Stimulated activated naive CD8-positive, alpha-beta T cell treated with anti-CD3 and anti-CD28 coated beads, Interleukin-15, amount 100 ng/mL, for 72 hours (primary cell): ENCODE measurements at regions not wholly inside any gene's neighbourhood (a gene's known extent, or its start where the extent isn't known, plus 50 kb on each side); places are given as distances from the start of the nearest gene placed in this dataset.
"Not testable (repeated sequence)": the region's sequence is repeated elsewhere in the genome, so short reads cannot be mapped to it uniquely, and the experiment has no call there.

Experiments
- ATAC-seq: fragments of 150-1000 bp; cut with Tn5 transposase; 2 replicates; pipeline ENCODE4 v1.10.0; 2021; ENCODE audit warnings: mild to moderate bottlenecking, moderate library complexity
- DNase-seq, 2 donors: peaks; one replicate each; pipeline ENCODE4 v3.0.0; 2021 to 2022
- H3K27ac Mint-ChIP-seq, 2 donors: one replicate each; pipeline ENCODE4 v1.8.0; 2022; ENCODE audit warnings: mild to moderate bottlenecking in 2 of 2, mixed read lengths in 2 of 2, moderate library complexity in 2 of 2
- H3K27me3 Mint-ChIP-seq: one replicate; pipeline ENCODE4 v1.8.0; 2022; ENCODE audit warnings: mixed read lengths
- H3K4me1 Mint-ChIP-seq: one replicate; pipeline ENCODE4 v1.8.0; 2022; ENCODE audit warnings: mild to moderate bottlenecking, mixed read lengths
- H3K4me3 Mint-ChIP-seq, 2 donors: one replicate each; pipeline ENCODE4 v1.8.0; 2022; ENCODE audit warnings: mild to moderate bottlenecking in 2 of 2, mixed read lengths in 2 of 2, moderate library complexity in 1 of 2
- H3K9me3 Mint-ChIP-seq, 2 donors: one replicate each; pipeline ENCODE4 v1.8.0; 2022; ENCODE audit warnings: mixed read lengths in 2 of 2

DNA sequence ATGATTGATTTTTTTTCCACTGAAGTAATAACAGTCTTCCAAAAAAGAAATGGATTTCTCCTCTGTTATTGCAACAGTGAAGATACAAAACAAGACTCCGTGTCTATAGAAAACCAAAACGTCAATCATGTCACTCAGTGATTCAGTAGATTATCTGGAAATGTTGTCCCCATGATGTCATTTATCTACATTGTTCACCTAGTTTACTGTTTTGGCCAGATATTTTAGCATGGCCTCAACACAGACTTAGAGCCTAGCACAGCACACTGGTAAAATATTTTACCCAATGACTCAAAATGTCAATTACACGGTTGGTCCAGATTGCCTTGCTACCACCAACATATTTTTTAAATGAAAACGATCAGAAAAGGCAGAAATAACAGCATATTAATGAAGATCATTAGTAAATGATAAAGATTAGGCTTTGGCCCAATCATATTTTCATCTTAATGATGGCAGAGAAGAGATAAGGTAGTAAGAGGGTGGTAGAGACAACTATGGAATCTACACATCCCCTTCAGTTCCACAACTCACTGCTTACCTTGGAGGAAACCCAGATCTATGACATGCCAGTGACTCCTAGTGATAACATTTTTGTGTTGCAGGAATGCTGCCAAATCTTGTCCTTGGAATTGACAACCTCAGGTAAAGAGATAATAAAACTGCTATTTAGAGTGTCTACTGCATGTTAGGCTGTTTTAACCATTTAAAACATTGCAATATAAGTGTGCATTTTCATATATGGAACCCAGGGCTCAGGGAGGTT, 347.7 kb upstream of the ARPP21 start:
- Mint-ChIP-seq H3K4me3 (no peak overlapping the region), H3K9me3 (peaks cover 0 to 13% of the 10 kb centered on the region in 2 donors), H3K4me1 (peaks cover 12% of the 10 kb centered on the region), H3K27me3 (peaks cover 15% of the 10 kb centered on the region), H3K27ac (no peak overlapping the region)
- no peak for DNase-seq
- no peak for ATAC-seq

DNA sequence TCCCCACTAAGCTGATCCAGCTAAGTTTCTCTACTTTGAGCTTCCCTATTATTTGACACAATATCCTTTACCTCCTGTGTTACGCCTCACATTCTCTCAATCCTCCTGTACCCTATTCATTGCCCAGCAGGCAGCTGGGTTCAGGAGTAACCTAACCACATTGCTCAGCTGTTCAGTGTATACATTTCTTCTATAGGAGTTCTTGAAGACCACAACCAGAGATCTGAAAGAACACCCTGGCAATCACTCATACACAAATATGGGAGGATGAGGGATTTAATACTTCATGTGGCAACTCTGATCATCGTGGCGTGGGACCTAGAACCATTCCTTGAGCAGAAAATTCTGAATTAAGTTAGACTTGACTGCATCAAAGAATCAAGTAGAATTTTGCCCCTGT, 346.8 kb upstream of the ARPP21 start:
- H3K27me3 Mint-ChIP-seq: peaks cover 15% of the 10 kb centered on the region
- ATAC-seq (no peak), DNase-seq (no peak)
- peaks cover 12% of the 10 kb centered on the region for H3K4me1 Mint-ChIP-seq
- H3K27ac Mint-ChIP-seq: no peak overlapping the region
- peaks cover 0 to 14% of the 10 kb centered on the region in 2 donors for H3K9me3 Mint-ChIP-seq
- H3K4me3 Mint-ChIP-seq: no peak overlapping the region

DNA sequence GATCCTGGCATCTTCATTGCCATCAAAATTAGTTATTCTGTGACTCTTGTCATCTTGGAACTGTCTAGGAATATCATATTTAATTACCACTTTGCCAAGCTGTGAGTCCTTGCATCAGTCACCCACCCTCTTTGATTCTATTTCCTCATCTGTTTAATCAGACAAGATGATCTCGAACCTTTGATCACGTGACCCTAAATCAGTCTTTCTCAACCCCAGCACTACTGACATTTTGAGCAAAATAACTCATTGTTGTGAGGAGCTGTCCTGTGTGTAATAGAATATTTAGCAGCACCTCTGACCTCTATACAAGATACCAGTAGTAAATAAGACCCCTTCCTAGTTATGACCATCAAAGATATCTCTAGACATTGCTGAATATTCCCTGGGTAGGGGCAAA, 343.4 kb upstream of the ARPP21 start:
- H3K9me3 Mint-ChIP-seq: peaks cover 0 to 7% of the 10 kb centered on the region in 2 donors
- H3K4me3 Mint-ChIP-seq: no peak overlapping the region
- H3K4me1 Mint-ChIP-seq: peaks cover 12% of the 10 kb centered on the region
- peaks cover 8% of the 10 kb centered on the region for H3K27me3 Mint-ChIP-seq
- DNase-seq (no peak), ATAC-seq (no peak)
- no peak overlapping the region for H3K27ac Mint-ChIP-seq

GRCh38 chr3:35296533-35296932, 342.8 kb upstream of the ARPP21 start:
- peaks cover 12% of the 10 kb centered on the region for H3K4me1 Mint-ChIP-seq
- ATAC-seq (peak; percentile 98), DNase-seq (peak; percentile 40 to 63)
- H3K27ac Mint-ChIP-seq: peak overlapping the region in 1 of 2 donors; percentile 62
- peak overlapping the region in 1 of 2 donors; percentile 11 for H3K4me3 Mint-ChIP-seq
- peaks cover 0 to 7% of the 10 kb centered on the region in 2 donors for H3K9me3 Mint-ChIP-seq
- H3K27me3 Mint-ChIP-seq: peaks cover 8% of the 10 kb centered on the region

- H3K9me3 Mint-ChIP-seq, H3K27ac Mint-ChIP-seq, ATAC-seq, H3K4me3 Mint-ChIP-seq: not testable (repeated sequence)
- DNase-seq: peak in 1 of 2 donors; percentile 14
- Mint-ChIP-seq H3K4me1 (peaks cover 12% of the 10 kb centered on the region), H3K27me3 (peaks cover 12% of the 10 kb centered on the region)
Measured at GRCh38 chr3:35296944-35297343, 342.4 kb upstream of the ARPP21 start.

- DNase-seq (no peak), ATAC-seq (no peak)
- no peaks in the 10 kb centered on the region for H3K4me1 Mint-ChIP-seq
- H3K27ac Mint-ChIP-seq: no peak overlapping the region
- no peaks in the 10 kb centered on the region for H3K9me3 Mint-ChIP-seq
- H3K27me3 Mint-ChIP-seq: peaks cover 7% of the 10 kb centered on the region
- H3K4me3 Mint-ChIP-seq: no peak overlapping the region
Measured at GRCh38 chr3:35305406-35305805, 333.9 kb upstream of the ARPP21 start.

GRCh38 chr3:35307296-35307695, 332.0 kb upstream of the ARPP21 start:
- Mint-ChIP-seq H3K27me3 (no peaks in the 10 kb centered on the region), H3K27ac (no peak overlapping the region), H3K4me1 (no peaks in the 10 kb centered on the region), H3K4me3 (no peak overlapping the region), H3K9me3 (no peaks in the 10 kb centered on the region)
- ATAC-seq: no peak
- no peak for DNase-seq

DNA sequence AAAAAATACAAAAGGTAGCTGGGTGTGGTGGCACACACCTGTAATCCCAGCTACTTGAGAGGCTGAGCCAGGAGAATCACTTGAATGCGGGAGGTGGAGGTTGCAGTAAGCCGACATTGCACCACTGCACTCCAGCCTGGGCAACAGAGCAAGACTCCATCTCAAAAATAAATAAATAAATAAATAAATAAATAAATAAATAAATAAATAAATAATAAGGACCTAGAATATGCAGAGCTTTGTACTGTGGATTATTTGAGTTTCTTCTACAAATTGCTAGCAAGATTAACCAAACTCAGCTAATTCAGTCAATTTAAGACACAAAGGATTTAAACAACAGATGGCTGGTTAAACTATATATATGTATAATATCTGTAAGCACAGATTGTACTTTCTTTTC, 322.5 kb upstream of the ARPP21 start:
- H3K9me3 Mint-ChIP-seq, DNase-seq, H3K4me1 Mint-ChIP-seq, H3K27me3 Mint-ChIP-seq, H3K27ac Mint-ChIP-seq, H3K4me3 Mint-ChIP-seq, ATAC-seq: not testable (repeated sequence)

GRCh38 chr3:35320646-35321407, 318.5 kb upstream of the ARPP21 start:
- no peak for DNase-seq
- Mint-ChIP-seq H3K4me3 (no peak overlapping the region), H3K27ac (no peak overlapping the region), H3K9me3 (peaks cover 0 to 5% of the 10 kb centered on the region in 2 donors), H3K4me1 (no peaks in the 10 kb centered on the region), H3K27me3 (no peaks in the 10 kb centered on the region)
- ATAC-seq: no peak

DNA sequence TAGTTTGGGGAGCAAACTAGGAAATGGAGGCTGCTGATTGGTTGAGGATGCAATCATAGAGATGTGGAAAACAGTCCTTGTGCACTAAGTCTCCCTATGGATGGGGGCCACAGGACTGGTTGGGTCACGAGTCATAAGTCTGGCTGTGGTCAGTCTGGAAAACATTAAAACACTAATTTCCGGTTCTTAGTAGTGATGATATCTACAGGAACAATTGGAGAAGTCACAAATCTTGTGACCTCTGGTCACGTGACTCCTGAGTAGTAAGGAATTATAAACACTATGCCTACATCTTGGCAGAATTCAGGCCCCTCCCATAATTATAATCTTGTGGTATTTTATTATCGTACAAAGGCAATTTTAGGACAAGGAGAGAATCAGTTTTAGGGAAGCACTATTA, 317.3 kb upstream of the ARPP21 start:
- ATAC-seq (no peak), DNase-seq (no peak)
- no peak overlapping the region for H3K27ac Mint-ChIP-seq

GRCh38 chr3:35335703-35336102, 303.6 kb upstream of the ARPP21 start:
- Mint-ChIP-seq H3K4me1 (no peaks in the 10 kb centered on the region), H3K4me3 (no peak overlapping the region), H3K27ac (no peak overlapping the region), H3K9me3 (no peaks in the 10 kb centered on the region), H3K27me3 (no peaks in the 10 kb centered on the region)
- DNase-seq (no peak), ATAC-seq (no peak)

More for the DNA sequence above, 317.3 kb upstream of the ARPP21 start:
- H3K9me3 Mint-ChIP-seq: peaks cover 0 to 10% of the 10 kb centered on the region in 2 donors
- H3K4me1 Mint-ChIP-seq: no peaks in the 10 kb centered on the region
- no peak overlapping the region for H3K4me3 Mint-ChIP-seq
- H3K27me3 Mint-ChIP-seq: no peaks in the 10 kb centered on the region

DNA sequence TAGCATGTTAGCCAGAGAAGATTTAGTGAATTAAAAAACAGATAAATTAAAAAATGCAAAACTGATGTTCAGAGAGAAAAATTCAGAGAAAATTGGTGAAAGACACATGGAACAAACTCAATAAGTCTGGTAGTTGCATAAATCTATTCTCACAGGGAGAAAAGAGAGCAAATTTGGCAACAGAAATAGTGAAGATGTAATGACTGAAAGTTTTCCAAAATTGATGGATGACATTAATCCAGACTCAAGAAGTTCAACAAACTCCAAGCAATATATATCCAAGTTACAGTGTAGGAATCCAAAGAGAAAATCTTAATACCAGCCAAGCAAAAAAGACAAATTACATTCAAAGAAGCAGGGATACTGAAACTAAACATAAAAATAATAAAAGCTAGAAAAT, 302.7 kb upstream of the ARPP21 start:
- peaks cover 0 to 5% of the 10 kb centered on the region in 2 donors for H3K9me3 Mint-ChIP-seq
- H3K4me3 Mint-ChIP-seq: no peak overlapping the region
- ATAC-seq (no peak), DNase-seq (no peak)
- no peak overlapping the region for H3K27ac Mint-ChIP-seq
- no peaks in the 10 kb centered on the region for H3K27me3 Mint-ChIP-seq
- H3K4me1 Mint-ChIP-seq: no peaks in the 10 kb centered on the region

DNA sequence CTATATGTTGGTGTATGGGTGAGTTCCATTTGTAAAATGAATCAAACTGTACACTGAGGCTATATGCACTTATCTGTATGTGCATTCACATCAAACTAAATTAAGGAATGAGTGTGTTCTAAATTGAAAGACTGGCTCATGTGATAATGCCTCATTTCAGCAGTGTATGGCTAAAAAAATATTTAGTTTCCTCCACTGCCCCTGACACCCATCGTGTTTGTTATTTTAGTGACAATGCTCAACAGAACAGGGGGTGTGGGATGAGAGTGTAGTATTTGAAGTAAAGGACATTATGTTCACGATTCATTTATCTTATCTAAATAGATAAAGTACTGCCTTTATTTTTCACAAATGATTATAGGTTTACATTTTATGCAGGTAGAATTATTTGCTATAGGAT, 301.1 kb upstream of the ARPP21 start:
- ATAC-seq (no peak), DNase-seq (no peak)
- H3K27me3 Mint-ChIP-seq: no peaks in the 10 kb centered on the region
- H3K9me3 Mint-ChIP-seq: peaks cover 0 to 12% of the 10 kb centered on the region in 2 donors
- H3K4me3 Mint-ChIP-seq: no peak overlapping the region
- no peaks in the 10 kb centered on the region for H3K4me1 Mint-ChIP-seq
- H3K27ac Mint-ChIP-seq: no peak overlapping the region

- Mint-ChIP-seq H3K27me3 (no peaks in the 10 kb centered on the region), H3K4me1 (no peaks in the 10 kb centered on the region), H3K4me3 (no peak overlapping the region), H3K27ac (no peak overlapping the region), H3K9me3 (peaks cover 0 to 6% of the 10 kb centered on the region in 2 donors)
- DNase-seq (no peak), ATAC-seq (no peak)
Measured at GRCh38 chr3:35380196-35380595, 259.1 kb upstream of the ARPP21 start.

- no peaks in the 10 kb centered on the region for H3K27me3 Mint-ChIP-seq
- no peaks in the 10 kb centered on the region for H3K4me1 Mint-ChIP-seq
- ATAC-seq (no peak), DNase-seq (no peak)
- H3K9me3 Mint-ChIP-seq: peaks cover 0 to 6% of the 10 kb centered on the region in 2 donors
- H3K4me3 Mint-ChIP-seq: no peak overlapping the region
- no peak overlapping the region for H3K27ac Mint-ChIP-seq
Measured at GRCh38 chr3:35383216-35383615, 256.1 kb upstream of the ARPP21 start.
